Middle frontal gyrus (tissue), 1 donor: ENCODE measurements at regions not wholly inside any gene's neighbourhood (a gene's known extent, or its start where the extent isn't known, plus 50 kb on each side); places are given as distances from the start of the nearest gene placed in this dataset.

Experiments used
- DNase-seq: peaks from one replicate; pipeline ENCODE4 v3.0.0-alpha.2; 2015; ENCODE audit warnings: low spot score; ENCODE audit errors: extremely low spot score

DNA sequence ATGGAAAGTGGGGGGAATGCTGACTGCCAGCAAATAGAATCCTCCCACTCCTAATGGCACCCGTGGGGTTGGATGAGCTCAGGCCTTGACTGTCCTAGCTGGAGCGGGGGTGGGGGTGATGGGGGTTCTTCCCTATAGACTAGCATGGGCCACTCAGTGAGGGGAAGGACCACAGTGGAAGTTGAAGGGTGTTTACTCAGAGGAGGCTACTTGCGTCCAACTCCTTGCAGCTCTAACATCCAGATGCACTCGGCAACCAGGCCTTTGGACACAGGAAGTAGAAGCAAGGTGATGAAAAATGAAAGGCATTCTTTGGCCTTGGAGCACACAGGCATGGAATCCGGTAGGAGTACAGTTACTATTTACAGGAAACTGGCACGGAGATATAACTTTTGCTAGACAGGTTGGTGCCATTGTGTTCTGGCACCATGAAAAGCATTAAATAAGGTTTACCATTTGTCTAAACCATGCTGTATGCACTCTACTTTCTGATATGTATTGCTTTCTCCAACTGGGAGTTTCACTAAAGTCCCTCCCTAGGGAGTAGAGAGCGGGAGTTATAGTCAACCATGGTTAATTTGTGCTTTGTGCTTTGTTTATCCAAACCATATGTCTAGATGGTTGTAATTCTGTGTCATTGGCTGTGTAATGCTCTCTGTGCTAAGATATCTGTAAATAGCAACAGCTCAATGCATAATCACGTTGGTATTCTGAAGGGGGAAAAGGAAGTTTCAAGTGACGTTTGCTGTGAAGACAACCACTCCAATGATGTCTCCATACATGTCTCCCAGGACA lies 125.3 kb downstream of the TSHZ3 start:
- DNase-seq, result no peak

DNA sequence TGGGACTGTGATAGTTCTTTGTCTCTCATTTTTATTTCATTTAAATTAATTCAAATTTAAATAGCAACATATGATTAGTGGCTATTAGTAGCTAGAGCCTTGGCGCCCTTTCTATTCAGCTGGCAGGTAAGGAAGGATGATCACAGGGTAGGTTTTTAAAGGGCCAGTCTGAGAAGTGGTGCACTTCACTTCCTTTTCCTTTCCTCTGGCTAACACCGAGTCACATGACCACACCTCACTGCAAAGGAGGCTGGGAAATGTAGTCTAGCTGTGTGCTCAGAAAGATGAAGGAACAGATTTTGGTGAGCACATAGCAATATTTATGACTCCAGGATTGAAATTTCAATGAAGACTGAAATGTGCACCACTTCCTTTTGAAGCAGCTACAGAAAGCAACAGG lies 128.7 kb downstream of the TSHZ3 start:
- no peak for DNase-seq

DNA sequence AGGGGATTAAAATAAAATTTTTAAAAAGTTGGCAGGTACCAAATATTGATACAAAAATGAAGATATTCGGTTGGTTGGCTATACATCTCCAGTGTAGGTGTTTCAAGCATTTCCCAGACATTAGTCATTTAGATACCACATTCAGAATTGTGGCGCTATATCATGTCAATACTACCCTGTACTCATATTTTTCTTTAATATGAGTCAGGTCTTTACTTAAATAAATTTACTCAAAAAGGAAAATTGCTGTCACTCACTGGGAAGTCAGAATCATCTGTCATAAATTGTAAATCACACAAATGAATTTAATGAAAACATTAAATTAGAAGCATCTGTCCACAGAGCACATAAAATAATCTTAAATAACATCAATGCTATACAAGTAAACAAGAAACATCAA lies 134.2 kb downstream of the TSHZ3 start:
- no peak for DNase-seq

DNA sequence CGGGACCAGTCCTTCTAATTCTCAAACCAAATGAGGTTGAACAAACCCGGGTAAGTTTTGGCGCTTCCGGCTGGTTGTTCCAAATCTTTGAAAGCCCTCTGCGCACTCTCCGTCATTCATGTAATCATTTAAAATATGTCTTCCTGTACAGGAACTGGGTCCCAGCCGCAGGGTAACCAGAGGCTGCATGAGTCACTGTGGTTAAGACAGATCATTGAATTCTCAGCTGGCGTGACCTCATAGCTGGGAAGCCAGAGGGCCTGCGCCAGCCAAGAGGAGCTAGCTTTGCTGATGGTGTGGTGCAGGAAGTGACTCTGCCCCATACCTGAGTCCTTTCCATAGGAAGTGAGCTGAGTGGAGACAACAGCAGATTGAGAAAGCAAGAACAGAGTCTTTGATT lies 135.2 kb downstream of the TSHZ3 start:
- no peak for DNase-seq

DNA sequence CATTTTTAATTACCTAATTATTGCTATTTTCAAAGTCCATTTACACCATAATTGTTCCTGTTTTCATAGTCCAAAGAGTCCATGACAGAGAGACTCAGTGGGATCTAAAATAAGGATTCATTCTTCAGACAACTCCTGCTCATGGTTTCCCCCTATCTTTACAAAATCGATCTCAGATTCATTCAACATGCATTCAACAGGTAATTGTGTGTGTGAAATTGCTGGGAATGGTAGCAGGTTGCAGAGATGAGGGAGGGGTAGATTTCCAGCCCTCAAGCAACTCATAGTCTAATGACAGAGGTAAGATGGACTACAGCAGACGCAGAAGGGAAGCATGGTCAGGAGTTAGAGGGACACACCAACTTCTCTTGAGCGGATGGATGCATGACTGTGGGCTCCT lies 138.1 kb downstream of the TSHZ3 start:
- DNase-seq, result no peak

DNA sequence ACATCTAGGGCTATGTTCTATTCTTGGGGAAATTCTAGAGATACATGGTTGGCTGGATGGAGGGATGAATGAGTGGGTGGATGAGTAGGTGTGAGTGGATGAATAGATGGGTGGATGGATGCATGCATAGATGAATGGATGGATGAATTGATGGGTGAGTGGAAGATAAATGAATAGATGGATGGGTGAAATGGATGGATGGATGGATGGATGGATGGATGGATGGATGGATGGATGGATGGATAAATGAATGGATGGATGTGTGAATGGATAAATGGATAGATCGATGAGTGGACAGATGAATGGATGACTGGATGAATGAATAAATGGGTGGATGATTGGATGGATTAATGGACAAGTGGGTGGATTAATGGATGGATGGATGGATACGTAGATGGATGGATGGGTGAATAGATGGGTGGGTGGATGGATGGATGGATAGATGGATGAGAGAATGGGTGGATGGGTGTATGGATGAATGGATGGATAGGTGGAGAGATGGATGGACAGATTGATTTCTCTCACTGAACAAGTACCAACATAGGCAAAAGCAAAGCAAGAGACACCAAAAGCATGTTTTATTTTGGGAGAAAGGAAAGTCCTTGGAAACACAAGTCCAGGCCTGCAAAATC lies 143.2 kb downstream of the TSHZ3 start:
- DNase-seq, result no peak

DNA sequence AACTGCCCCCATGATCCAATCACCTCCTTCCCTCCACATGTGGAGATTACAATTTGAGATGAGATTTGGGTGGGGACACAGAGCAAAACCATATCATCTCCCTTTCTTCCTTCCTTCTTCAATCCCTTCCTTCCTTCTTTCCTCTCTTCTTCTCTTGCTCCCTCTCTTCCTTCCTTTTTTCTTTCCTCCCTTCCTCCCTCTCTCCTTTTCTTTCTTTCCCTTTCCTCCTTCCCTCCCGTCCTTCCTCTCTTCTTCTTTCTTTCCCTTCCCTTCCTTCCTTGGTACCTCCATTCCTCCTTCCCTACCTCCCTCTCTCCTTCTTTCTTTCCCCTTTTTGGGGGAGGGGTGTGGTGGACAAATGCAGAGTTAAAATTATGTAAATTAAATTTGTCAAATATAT lies 145.1 kb downstream of the TSHZ3 start:
- DNase-seq, result no peak

DNA sequence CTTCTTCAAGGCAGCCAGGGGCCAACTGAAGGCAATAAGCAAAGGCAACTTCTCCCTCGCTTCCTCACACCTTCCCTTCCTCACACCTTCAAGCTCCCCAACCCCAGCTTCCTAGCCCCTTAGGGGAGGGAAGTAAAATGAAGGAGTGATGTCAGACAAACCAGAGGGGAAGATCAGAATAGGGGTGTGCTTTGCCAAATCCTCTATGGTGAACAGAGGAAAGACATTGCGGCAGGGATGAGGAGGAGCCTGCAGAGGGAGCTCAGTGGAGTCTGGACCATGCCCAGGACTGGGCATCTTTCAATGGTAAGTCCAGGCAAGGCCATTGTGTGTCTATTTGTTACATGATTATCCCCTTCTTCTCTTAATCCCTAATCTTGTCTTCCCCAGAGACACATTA lies 164.0 kb downstream of the TSHZ3 start:
- DNase-seq, result no peak

DNA sequence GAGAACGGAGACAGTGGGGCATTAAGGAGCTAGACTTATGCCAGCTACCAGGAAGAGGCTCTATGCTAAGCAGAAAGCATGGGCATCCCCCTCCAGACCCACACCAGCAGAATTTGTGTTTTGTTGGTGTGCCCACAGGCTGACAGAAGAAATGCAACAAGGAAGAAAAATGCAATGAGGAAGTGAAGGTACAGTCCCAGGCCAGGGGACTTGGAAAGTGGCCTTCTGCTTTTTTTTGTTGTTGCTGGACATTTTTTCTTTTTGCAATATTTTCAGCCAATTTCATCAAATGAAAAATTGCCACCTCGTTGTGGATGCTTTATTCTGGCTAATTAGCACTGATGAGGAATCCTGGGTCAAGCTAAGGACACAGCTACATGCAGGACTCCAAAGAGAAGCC lies 167.7 kb downstream of the TSHZ3 start:
- DNase-seq, result no peak

DNA sequence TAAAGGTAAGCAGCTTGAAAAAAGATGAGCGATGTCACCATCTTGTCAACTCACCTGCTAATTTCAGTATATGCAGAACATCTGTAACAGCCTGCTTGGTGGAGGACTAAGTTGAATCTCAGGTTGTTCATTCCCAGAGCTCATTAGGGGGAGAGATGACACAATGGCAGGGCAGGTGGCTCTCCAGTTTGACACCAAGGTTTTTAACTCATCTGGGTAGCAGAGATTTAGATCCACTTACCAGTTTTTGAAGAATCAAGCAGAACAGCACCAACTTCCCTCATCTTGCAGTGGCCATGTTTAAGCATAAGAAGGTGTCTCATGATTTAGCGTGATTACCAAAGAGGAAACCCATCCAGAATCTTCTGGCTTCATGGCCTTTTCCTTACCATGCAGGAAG lies 168.3 kb downstream of the TSHZ3 start:
- DNase-seq, result no peak

DNA sequence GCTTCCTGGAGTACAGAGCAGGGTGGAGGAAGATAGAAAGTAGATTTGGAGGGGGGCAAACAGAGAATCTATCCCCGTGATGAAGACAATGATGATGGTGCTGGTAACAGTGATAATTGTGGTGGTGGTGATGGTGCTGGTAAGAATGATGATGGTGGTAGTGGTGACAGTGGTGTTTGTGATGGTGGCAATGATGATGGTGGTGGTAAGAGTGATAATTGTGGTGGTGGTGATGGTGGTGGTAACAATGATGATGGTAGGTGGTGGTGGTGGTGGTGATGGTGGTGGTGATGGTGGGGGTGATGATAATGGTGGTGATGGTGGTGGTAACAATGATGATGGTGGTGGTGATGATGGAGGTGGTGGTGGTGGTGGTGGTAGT lies 169.8 kb downstream of the TSHZ3 start:
- DNase-seq, result no peak

DNA sequence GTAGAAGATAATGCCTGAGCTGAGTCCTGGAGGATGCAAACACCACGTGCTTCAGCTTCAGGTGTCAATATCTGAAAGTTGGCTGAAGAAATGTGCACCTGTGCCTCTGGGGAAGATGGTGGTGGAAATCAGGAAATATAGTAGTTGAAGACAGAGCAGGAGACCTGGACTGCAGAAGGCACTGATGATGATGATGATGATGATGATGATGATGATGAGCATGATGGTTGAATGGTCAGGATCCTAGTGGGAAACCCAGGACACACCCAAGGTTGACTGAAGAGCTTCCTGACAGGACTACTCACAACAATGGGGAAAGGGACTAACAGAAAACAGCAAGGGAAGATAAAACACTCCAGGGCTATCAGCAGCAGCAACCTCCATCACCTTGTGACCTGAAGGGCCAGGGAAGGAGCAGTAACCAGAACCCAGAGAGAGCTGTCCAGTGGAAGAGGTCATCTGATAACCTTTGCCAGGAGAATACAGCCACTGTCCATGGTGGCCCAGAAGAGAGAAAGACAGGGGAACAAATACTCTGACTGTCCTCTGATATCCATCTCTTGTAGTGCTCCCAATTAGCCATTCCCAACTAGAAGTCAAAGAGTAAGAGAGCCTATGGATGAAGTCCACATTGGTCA lies 170.3 kb downstream of the TSHZ3 start:
- no peak for DNase-seq

DNA sequence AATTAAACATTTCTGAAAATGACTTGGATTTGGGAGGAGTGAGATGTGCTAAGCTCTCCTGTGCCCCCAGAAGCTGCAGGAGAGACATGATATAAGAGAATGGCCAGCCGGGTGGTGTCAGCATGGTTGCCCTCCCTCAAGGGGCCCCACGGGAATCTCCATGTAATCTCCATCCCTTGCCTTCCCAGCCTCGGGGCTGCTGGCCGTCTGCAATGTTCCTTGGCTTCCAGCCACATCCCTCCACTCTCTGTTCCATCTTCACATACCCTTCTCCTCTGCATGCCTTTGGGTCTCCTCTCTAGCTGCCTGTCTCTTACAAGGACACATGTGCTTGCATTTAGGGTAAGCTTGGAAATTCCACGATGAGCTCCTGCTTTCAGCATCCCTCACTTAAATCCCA lies 172.0 kb downstream of the TSHZ3 start:
- no peak for DNase-seq

DNA sequence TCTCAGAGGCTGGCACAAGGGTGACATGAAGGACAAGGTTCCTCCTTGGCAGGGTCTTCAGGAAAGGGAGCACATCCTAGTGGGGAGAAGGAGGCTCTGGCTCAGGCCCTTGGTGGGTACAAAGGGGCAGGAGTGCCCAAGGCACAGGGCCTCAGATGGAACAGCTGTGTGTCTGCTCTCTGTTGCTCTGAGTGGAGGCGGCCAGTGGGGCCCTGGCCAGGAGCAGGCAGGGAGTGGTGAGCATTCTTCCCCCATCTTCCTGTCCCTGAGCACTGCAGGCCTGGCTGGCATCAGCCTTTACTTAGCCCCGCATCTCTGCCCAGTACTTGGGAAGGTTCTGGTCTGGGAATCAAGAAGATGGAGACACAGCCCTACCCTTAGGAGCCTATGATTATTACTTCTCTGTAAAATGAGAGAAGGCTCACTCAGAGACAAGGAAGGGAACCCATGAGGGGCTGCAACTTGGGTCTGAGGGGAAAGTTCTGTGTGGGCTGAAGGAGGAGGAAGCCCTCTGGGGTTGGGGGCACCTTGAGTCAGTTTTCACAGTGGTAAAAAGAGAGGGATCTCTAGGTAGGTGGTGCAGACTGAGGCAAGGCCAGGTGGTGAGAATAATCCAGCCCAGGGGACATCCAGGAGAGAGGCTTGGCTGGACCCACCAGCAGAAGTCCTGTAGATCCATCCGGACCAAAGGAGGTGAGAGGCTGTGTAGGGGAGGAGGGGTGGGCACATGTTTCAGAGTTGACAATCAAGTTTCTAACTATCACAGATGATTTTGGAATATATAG lies 173.5 kb downstream of the TSHZ3 start:
- DNase-seq, result no peak

DNA sequence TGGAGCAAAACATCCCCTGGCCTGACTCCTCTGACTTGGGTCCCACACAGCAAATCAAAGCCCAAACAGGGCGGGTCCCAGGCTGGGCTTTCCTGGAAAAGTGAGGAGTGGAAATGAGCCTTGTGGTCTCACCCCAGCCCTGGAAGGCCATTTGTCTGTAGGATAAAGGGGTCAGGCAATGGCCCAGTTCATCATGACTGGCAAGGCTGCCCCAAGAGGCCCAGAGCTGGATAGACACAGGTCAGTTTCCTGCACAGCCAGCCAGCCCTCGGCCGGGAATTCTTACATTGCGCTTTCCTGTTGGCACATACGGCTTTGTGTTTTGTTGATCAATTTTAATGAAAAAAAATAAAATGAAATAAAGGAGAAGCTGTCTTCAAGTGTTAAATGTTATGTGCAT lies 174.3 kb downstream of the TSHZ3 start:
- no peak for DNase-seq

DNA sequence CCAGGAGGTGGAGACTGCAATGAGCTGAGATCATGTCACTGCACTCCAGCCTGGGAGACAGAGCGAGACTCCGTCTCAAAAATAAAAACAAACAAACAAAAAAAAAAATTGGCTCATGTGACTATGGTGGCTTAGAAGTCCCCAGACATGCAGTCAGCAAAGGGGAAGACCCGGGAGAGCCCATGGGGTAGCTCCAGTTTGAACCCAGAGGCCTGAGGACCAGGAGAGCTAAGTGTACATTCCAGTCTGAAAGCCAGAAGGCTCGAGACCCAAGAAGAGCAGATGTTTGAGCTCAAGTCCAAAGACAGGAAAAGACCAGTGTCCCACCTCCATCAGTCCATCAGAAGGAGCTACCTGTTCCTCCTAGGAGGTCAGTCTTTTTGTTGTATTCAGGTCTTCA lies 175.2 kb downstream of the TSHZ3 start:
- DNase-seq, result no peak

DNA sequence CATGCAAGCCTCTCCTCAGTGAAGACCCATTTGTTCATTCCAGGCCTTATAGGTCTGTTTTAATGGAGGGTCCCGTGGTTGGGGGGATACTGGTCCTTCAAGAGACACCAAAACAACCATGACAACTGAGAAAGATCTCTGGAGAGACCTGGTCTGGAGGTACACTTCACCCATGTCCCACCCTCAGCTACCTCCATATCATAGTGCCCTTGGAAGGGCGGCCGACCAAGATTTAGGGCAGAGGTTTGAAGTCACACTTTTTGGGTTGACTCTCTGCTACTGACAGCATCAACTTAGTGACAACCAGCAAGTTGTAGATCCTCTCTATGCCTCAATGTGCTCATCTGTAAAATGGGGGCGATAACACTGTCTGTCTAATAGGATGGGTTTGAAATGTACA lies 177.3 kb downstream of the TSHZ3 start:
- no peak for DNase-seq

DNA sequence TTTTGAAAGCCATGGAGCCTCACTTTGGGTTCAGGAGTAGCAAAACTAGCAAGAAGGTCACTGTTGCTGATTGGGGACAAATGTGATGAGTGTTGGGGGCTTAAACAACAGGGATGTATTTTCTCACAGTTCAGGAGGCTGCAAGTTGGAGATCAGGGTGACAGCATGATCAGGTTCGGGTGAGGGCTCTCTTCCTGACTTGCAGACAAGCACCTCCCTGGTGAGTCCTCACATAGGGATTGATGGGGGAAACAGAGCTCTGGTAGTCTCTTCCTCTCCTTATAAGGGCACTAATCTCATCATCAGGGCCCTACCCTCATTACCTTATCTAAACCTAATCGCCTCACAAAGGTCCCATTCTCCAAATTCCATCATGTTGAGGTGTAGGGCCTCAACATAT lies 179.2 kb downstream of the TSHZ3 start:
- no peak for DNase-seq

DNA sequence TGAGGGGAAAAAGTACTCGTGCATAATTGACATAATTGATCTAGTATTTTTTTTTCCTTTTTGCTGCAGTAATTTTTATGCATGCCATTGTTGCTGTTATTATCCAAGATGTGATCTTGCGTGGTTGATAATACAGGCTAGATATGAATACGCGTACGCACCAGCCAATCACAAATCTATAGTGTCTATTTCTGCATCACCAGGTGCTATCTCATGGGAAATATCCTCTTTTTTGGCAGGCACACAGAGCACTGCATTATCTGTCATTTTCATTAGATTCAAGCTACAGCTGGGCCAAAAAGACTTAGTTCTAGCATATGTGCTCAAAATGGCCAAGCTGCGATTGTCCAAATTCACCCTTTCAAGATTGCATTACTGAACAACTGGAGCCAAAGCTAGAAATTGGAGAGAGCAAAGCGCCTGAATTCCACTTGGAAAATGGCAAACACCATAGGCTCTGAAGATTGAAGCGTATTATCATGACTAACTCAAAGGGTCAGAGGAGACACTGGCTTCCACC lies 181.1 kb downstream of the TSHZ3 start:
- no peak for DNase-seq

DNA sequence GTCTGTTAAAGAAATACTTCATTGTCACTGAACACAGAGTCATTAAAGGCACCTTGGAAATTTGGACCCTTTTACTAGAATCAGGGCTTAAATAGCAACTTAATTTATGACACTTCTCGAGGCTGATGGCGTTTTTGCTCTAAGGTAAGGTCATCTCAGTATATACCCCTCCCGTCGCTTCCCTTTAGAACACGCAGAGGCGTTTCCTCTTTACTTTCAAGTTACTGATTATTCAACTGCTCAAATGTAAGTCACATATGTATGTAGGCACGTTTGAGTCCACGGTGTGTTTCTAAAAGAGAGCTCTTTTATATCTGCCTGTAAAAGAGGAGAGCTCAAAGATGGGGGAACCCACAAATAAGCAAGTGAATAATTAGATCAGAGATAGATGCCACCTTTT lies 181.5 kb downstream of the TSHZ3 start:
- no peak for DNase-seq

DNA sequence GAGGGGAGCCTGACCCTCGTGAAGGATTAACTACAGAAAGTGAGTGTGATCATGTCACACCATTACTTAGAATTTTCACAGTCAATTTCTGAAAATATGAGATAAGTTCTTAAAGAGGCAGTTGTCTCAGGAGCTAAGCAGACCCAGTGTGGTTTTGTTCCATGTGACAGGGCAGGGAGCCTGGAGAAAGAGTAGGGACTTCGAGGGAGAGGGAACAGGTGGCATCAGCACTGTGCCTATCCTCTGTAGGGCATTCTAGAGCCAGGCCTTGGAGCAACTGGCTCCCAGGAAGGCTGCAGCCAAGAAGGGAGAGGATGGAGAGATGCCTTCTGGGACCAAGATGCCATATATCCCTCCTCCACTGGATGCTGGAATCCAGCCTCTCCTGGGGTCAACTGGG lies 183.0 kb downstream of the TSHZ3 start:
- no peak for DNase-seq

DNA sequence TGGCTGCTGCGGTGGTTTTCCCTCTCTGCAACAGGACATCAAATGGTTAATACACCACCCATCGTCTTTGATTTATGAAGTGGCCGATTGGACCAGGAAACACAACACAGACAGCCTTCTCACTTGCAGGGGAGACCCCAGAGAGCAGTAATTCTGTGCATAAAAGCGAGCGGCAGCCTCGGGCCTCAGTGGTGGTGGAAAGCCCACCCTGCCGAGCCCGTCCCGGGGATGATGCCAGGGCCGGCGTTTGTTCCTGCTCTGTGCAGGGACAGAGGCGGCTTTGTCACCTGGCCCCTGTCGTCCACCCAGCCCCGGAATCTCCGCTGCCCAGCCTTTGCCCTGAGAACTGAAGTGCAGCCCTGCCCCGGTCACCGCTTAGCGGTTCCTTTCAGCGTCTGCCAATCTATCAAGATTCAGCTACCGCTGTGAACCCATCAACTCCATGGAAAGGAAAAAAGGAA lies 184.4 kb downstream of the TSHZ3 start:
- no peak for DNase-seq
